HCEC 1CT (cell line): ENCODE measurements at regions not wholly inside any gene's neighbourhood (a gene's known extent, or its start where the extent isn't known, plus 50 kb on each side); places are given as distances from the start of the nearest gene placed in this dataset.
"Not testable (repeated sequence)": the region's sequence is repeated elsewhere in the genome, so short reads cannot be mapped to it uniquely, and the experiment has no call there.

Experiments
- DNase-seq: peaks from one replicate; pipeline ENCODE4 v3.0.0-alpha.2; 2017

DNA sequence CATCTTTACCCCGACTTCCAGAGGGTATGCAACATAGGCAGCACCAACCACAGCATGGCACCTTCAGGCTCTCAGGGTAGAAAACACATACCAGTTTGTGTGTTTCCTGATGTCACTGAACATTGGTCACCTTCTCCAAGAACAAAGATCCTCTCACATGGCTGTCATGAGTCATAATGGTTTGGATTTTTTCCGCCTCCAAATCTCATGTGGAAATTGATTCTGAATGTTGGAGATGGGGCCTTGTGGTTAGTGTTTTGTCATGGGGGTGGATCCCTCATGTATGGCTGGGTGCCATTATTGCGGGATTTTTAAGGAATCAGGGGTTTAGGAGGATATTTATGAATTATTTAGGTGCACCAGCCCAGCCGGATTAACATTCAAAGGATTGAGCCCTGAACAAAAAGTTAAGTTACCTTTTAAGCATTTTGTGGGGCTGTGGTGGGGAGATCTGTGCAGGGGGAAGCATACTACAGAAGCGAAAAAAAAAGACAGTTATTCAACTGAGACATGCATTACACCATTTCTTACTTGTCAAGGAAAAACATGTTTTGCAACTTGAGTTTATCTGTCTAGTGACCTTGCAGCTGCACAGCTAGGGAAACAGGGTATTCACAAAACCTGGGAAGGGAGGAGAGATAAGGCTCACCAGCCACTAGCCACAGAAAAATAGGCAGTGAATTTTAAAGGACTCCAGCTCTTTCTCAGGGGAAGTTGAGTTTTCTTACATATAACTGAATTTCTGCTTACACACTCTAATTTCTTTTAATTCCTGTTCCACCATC lies 774.1 kb upstream of the AUTS2 start:
- no peak for DNase-seq

DNA sequence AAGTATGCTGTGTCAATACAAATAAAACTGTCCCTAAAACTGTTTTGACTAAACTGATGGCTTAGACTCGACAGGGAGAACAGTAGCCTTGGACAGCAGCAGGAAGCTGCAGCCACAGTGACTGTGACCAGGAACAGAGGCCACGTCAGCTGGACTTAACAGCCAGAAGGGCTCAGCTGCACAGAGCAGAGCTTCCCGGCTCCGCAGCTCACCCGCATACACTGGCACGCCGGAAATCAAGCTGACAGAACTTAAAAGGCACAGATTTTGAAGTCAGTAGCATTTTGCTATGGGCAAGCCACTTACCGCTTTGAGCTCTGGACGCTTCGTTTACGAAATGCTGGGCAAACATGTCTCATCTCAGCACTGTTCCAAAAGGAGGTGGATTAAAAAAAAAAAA lies 769.7 kb upstream of the AUTS2 start:
- DNase-seq = no peak

DNA sequence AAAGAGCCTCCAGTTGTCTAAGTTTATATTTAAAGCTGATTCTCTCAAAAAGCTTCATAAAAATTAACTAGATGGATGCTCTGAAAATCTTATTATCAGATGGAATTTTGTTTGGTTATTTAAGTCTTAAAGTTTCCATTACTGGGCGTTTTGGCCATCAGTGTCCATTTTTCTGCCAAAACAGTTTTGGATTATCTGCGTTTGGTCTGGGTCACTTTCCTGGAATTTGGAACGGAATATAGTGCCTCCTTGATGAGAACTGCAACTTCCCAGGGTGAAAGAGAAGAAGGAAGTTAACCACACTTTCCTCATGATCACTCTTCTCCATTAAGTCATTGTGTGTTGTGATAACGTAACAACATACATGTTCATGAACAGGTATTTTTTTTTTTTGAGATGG lies 764.9 kb upstream of the AUTS2 start:
- DNase-seq = no peak

DNA sequence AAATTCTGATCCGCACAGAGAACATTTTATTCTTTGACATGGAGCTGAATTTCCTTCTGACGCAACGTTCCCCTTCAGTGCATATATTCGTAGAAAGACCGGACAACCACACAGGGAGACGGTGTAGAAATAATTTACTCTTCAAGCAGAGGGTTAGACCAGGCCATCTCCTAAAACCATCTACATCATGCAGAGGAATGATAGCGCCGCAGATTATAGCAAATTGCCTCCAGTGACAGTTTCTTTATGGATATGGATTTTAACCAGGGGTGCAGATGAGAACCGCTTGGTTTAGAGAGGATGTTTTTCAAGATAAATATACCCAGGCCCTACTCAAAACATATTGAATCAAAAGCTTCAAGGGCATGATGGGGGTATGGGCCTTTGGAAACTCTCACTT lies 759.3 kb upstream of the AUTS2 start:
- no peak for DNase-seq

DNA sequence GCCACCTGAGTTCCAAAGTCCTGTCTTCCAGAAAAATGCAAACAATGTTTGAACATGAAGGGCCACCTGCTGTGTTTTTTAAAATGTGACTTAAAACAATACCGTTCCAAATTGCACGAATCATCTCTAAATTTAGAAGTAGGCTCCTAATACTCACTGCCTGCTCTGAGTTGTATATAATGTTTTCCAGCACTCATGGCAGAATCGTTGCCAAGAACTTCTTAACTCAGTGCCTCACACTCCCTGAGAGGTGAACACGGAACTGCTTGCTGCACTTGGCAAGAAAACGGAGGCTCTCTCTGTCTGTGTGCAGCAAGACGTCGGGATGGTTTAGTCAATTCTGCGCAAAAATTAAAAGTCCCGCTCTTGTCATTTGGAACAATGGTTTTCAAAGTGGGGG lies 757.3 kb upstream of the AUTS2 start:
- no peak for DNase-seq

DNA sequence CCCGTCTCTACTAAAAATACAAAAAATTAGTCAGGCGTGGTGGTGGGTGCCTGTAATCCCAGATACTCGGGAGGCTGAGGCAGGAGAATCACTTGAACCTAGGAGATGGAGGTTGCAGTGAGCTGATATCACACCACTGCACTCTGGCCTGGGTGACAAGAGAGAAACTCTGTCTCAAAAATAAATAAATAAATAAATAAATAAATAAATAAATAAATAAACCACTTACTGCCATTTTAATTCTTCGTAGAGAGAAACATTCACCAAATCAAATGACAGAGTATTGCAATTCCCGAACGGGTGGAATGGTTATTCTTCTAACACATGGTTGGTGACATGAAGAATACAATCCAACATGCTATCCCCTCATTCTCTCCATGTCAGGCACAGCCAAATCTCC lies 754.3 kb upstream of the AUTS2 start:
- DNase-seq = not testable (repeated sequence)

DNA sequence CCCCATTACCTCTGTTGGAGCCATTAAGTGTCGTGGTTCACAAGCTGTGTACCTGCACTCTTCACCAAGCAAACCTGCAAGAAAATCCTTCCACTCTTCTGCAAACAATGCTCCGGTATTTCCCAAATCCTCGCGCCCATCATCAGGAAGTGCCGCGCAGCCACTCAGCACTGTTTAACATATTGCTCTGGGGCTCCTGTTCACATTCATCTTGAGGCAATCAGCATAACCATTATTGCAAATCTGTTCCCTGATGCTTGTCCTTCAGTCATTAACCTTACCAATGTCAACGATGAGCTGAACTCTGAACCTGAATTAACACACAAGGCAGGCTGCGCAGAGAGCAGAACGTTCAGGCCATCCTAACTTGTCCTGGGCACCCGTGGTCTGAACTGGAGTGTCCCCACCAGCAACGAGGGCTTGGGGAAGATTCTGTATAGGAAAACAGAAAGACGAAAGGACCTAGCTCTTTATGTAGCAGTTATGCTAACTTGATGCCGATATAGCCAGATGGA lies 751.4 kb upstream of the AUTS2 start:
- DNase-seq = no peak

DNA sequence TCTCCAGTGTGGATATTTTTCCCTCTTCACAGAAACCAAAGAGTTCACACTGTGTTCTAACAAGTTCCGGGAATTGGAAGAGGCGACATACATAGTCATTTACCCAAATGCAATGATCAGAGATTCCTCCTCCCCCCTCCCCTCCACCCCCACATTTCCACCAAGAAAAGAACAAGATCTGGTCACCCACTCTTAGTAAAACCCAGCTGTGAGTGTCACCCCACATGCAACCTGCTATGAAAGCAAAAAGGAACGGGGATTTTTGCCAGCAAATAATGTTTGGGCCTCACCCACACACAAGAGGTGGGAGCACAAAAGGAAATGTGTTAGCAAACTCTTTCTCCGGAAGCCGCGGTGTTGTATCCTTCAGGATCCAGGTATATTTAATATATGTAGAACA lies 745.0 kb upstream of the AUTS2 start:
- DNase-seq = no peak

DNA sequence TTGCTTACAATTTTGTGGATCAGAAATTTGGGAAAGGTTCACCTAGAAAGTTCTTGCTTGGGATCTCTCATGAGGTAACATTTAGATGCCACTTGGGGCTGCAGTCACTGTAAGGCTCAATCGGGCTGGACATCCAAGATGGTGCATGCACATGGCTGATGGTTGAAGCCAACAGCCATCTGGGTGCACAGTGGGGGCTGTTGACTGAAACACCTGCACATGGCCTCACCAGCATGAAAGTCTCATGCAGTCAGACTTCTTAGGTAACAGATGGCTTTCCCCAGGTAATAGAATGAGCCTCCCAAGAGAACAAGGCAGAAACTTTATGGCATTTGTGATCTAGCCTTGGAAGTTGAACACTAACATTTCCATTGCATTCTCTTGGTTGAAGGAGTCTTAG lies 740.7 kb upstream of the AUTS2 start:
- DNase-seq = no peak

DNA sequence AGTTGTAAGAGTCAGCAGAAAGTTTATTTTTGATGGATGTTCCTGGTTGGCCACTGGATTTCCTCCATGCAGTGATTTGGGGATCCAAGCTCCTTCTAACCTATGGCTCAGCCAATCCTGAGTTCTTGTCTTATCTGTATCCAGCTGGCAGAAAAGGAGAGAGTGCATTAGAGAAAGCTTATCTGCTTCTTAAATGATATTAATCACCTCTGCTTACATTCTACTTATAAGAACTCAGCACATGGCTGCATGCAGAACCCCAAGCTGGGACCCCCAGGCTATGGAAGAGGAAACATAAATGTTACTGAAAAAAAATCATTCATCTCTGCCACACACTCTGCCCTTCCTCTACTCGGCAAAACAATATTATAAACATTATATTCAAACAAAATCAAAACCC lies 739.8 kb upstream of the AUTS2 start:
- no peak for DNase-seq

DNA sequence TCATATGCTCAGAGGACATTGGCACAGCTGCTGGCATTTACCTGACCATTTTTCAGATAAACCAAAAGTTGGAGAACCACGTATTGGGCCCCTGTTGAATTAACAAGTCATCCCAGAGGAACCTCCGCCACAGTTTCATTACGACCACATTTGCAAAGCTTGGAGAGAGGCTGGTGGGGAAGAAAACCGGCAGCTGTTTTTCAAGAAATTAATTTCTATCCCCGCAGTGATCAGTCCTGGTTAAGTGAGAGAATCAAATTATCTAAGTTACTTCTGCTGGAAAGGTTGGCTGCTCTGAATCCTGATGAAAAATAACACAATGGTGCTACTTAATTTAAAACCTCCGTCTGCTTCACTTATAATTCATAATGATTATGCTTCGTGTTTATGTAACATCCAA lies 737.1 kb upstream of the AUTS2 start:
- no peak for DNase-seq

DNA sequence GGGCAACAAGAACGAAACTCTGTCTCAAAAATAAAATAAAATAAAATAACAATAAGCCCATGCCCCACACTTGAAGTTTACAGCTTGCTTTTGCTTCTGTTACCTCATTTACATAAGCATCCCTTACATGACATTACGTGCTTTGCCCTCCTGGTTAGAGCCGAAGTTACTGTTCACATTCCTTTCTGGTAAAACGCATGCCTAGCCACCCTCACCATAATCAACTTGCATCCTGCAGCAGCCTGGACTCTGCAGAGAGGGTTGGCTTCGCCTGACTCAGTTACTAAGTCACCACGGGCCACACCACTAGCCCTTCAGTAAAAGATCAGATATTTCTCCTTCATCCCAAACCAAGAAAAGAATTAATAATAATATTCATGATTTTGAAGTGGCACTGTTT lies 736.0 kb upstream of the AUTS2 start:
- no peak for DNase-seq

DNA sequence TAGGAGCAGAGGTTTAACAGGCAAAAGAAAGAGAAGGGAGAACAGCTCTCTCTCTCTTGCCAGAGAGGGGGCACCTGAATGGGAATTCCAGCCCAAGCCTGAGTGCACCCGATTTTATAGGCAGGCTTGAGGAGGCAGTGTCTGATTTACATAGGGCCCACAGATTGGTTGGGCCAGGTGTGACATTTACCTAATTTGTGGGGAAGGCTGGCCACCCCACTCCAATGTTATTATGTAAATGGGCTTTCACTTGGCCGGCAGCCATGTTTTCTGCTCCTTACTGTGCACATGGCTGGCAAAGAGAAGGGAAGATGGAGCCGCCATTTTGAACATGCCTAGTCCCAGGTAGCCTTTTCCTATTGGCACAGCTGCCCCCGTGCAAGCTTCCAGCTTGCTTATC lies 735.5 kb upstream of the AUTS2 start:
- no peak for DNase-seq

DNA sequence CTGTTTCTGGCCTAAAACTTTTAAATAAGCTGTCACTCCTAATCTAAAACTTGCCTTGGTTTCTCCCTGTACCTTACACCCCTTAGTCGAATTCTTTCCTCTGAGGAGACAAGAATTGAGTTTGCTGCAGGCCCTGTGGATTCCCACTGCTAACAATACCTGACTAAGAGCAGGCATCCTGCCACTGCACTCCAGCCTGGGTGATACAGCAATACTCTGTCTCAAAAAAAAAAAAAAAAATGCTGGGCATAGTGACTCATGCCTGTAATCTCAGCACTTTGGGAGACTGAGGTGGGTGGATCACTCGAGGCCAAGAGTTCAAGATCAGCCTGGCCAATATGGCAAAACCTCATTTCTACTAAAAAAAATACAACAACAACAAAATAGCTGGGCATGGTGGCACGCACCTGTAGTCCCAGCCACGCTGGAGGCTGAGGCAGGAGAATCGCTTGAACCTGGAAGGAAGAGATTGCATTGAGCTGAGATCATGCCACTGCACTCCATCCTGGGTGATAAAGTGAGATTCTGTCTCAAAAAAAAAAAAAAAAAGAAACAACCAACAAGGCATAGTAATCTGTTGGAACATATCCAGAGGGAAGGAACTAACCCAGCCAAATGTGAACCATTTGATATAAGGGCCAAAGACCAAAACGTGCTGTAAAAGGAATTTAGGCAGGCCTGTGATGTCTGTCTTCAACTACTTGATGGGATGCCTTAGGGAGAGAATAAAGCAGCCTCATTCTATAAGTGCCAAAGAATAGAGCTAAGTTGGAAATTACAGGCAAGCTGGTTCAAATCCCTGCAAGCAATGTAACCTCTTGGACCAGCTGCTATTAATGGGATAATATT lies 732.7 kb upstream of the AUTS2 start:
- DNase-seq = no peak

DNA sequence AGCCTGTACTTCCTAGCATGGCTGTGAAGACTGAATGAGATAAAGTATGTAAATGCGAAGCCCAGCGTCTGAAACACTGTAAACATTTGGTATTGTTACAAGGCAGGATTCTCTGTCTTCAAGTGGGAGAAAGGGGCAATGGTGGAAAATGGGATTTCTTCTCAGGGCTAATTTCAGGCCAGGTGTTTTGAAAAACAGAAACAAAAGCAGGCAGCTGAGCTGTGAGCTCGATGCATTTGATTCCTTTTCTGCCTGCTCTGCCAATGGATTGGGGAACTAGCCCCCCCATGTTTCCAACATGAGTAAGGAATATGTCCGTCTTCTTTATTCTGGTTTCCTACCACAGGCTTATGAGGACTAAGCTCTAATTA lies 732.1 kb upstream of the AUTS2 start:
- DNase-seq = no peak

DNA sequence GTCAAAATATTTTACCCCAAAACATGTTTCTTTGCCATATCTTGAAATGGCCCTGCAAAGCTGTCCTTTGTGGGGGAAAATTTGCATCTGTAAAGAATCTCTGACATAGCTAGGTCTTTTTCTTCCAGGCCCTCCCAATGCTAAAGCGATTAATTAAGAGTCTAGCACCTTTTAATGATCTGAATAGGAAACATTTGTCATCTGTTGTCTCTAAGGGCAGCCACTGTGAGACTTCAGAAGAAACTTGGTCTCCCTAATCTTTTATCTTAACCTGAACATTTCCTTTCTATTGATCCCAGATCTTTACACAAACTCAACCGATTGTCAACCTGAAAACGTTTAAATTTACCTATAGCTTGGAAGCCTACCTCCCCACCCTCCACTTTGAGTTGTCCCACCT lies 731.6 kb upstream of the AUTS2 start:
- not testable (repeated sequence) for DNase-seq

DNA sequence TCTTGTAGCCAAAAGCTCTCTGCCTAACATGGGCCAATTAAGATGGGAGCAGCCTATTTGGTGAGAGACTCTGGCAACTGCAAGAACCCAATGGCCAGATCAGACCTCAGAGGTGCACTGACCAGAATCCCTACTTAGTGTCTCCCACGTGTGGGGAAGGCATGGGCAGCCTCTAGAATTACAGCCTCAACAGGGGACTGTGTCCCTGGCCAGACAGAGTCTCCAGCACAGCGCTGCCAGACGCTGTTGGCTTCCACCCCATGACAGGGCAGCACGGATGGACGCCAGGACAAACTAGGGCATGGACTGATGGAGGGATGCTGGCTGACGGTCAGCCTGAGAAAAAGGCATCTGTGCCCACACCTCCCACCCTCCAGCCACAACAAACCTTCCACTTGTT lies 729.3 kb upstream of the AUTS2 start:
- DNase-seq = no peak

DNA sequence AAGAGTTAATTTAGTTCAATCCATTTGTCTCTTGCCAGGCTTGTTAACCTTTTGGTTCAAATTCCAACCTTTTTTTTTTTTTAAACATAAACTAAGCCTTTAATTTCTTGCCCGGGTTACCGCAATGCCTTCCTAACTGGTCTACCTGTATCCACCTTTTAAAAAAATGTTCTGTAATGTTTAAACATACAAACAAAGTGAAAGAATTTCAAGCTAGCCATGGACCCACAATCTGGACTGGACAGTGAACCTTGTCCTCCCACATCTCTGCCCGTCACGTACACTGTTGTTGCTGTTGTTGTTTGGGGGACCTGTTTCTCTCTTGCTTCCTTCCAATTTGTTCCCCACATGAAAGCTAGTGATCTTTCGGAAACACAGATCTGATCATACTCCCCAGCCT lies 724.7 kb upstream of the AUTS2 start:
- DNase-seq = no peak

DNA sequence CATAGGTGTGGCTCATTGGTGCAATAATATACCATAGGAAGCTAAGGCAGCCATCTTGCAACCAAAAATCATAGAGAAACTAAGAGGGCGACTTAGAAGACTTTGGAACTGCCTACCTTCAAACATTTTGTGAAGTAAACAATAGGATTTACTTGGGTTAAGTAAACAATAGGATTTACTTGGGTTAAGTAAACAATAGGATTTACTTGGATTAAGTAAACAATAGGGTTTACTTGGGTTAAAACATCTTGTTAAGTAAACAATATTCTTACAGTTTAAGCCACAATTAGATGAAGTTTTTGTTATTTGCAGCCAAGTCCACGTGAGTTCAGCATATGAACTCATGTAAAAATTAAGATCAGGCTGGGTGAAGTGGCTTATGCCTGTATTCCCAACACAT lies 722.4 kb upstream of the AUTS2 start:
- DNase-seq = no peak

DNA sequence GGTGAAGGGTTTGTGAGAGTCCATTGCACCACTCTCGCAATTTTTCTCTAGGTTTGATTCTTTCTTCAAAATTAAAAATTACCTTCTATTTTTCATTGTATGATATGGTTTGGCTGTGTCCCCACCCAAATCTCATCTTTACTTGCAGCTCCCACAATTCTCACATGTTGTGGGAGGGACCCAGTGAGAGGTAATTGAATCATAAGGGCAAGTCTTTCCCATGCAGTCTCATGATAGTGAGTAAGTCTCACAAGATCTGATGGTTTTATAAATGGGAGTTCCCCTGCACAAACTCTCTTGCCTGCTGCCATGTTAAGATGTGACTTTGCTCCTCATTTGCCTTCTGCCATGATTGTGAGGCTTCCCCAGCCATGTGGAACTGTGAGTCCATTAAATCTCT lies 711.2 kb upstream of the AUTS2 start:
- not testable (repeated sequence) for DNase-seq

DNA sequence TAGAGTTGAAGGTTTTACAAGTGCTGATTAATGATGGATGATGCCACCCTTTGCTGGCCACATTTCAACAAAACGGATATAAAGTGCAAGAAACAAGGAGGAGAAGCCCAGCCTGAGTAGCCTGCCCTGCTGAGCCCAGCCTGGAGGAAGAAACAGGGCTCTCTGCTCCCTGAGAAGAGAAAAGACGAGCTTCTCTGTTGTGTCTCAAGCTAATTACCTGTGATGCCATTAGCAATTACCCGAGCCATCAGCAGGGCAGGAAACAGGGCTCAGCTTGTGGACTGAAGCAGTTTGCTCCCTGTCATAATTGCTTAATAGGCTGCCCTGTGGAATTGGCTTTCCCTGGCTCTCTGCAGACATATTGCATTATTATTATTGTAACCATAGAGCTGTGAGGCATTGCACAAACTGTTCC lies 709.3 kb upstream of the AUTS2 start:
- no peak for DNase-seq

DNA sequence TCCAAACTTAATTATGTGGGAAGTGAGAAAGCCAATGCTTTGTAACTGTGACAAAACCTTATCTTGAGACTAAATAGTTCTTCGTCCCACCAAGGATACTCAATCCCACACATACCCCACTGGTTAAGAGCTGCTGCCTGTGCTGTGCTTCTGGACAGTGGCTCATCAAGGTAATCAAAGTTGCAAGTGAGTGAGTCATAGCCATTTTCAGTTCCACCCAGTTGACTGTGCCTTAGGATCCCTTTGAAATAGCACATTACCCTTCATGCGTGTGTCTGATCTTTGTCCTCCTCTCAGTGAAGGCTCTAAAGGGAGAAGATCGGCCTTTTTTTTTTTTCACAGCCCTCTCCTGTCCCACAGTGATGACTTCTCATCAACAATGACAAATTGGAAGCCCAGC lies 706.0 kb upstream of the AUTS2 start:
- DNase-seq = no peak

DNA sequence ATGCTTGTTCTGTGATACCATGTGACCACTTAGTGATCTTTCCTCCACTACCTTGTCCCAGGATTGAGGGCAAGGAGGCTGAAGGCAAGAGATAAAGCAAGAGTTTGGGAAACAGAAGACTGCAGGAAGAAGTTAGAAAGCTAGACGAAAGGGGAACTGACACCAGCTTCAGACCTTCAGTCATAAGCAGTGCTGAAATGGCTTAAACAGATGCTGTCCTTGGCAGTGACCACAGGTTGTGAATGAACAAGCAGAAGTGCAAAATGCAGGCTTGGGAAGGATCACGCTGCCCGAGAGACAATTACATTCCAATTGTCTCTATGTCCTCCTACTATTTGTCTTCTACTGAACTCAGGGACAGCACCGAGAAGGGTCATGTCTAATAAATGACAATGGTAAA lies 704.9 kb upstream of the AUTS2 start:
- DNase-seq = no peak

DNA sequence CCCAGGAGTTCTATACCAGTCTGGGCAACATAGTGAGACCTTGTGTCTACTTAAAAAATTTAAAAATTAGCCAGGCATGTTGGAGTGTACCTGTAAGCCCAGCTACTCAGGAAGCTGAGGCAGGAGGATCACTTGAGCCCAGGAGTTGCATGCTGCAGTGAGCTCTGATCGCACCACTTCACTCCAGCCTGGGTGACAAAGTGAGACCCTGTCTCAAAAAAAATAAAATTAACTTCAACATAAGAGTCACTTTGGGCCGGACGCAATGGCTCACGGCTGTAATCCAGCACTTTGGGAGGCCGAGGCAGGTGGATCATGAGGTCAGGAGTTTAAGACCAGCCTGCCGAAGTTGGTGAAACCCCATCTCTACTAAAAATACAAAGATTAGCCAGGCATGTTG lies 699.1 kb upstream of the AUTS2 start:
- DNase-seq = not testable (repeated sequence)
